ENCODE measurements at regions not wholly inside any gene's neighbourhood (a gene's known extent, or its start where the extent isn't known, plus 50 kb on each side); places are given as distances from the start of the nearest gene placed in this dataset.

GRCh38 chr10:2329082-2329481, 591.8 kb upstream of the ADARB2 start:
- 76% methylated on average over 13 of the region's 13 CpGs for WGBS
- Histone ChIP-seq H3K4me3 (ENCODE audit: low read depth in 1 of 3, low read length in 3 of 3) (no peak overlapping the region), H3K27me3 (ENCODE audit: control insufficient read depth in 4 of 4, insufficient read depth in 4 of 4, low read length in 3 of 4) (no peaks in the 10 kb centered on the region), H3K9ac (ENCODE audit: low read depth in 1 of 2, low read length in 2 of 2) (no peak overlapping the region), H3K27ac (ENCODE audit: low read depth in 1 of 2, low read length in 2 of 2) (no peak overlapping the region), H3K4me1 (ENCODE audit: control insufficient read depth in 4 of 4, insufficient read depth in 4 of 4, low read length in 3 of 4) (no peaks in the 10 kb centered on the region), H3K36me3 (ENCODE audit: control insufficient read depth in 4 of 4, insufficient read depth in 3 of 4, low read depth in 1 of 4, low read length in 3 of 4) (no peaks in the 10 kb centered on the region), H3K9me3 (ENCODE audit: control insufficient read depth in 4 of 4, low read length in 3 of 4) (no peaks in the 10 kb centered on the region)
- no peak for DNase-seq (ENCODE audit: low spot score)
- TF ChIP-seq YY1 (IDR thresholded peaks at IDR 0.05) (no peak), JUND (IDR thresholded peaks at IDR 0.05) (no peak), FOXA1 (IDR thresholded peaks at IDR 0.05) (no peak), GABPA (IDR thresholded peaks at IDR 0.05 in 1 of 2, conservative IDR thresholded peaks at IDR 0.05 in 1 of 2) (no peak), NR2F2 (IDR thresholded peaks at IDR 0.05) (no peak), RAD21 (IDR thresholded peaks at IDR 0.05) (no peak), ATF3 (IDR thresholded peaks at IDR 0.05) (no peak), HNF4G (IDR thresholded peaks at IDR 0.05) (no peak), FOXA2 (IDR thresholded peaks at IDR 0.05) (no peak), ZBTB33 (IDR thresholded peaks at IDR 0.05) (no peak), MAX (IDR thresholded peaks at IDR 0.05) (no peak), CTCF (IDR thresholded peaks at IDR 0.05; ENCODE audit: low read depth, low read length, missing input control) (no peak), REST (IDR thresholded peaks at IDR 0.05) (no peak), EGR1 (IDR thresholded peaks at IDR 0.05; ENCODE audit: low read depth in 2 of 2) (no peak), TAF1 (conservative IDR thresholded peaks at IDR 0.05) (no peak)

- Histone ChIP-seq H3K36me3 (ENCODE audit: control insufficient read depth in 4 of 4, insufficient read depth in 3 of 4, low read depth in 1 of 4, low read length in 3 of 4) (no peaks in the 10 kb centered on the region), H3K27ac (ENCODE audit: low read depth in 1 of 2, low read length in 2 of 2) (no peak overlapping the region), H3K27me3 (ENCODE audit: control insufficient read depth in 4 of 4, insufficient read depth in 4 of 4, low read length in 3 of 4) (no peaks in the 10 kb centered on the region), H3K9ac (ENCODE audit: low read depth in 1 of 2, low read length in 2 of 2) (no peak overlapping the region), H3K9me3 (ENCODE audit: control insufficient read depth in 4 of 4, low read length in 3 of 4) (no peaks in the 10 kb centered on the region), H3K4me1 (ENCODE audit: control insufficient read depth in 4 of 4, insufficient read depth in 4 of 4, low read length in 3 of 4) (no peaks in the 10 kb centered on the region), H3K4me3 (ENCODE audit: low read depth in 1 of 3, low read length in 3 of 3) (no peak overlapping the region)
- no peak for DNase-seq (ENCODE audit: low spot score)
- WGBS = 76% methylated on average over 6 of the region's 6 CpGs
- TF ChIP-seq TAF1 (conservative IDR thresholded peaks at IDR 0.05) = no peak
- TF ChIP-seq ZBTB33 (IDR thresholded peaks at IDR 0.05) = no peak
- no peak for TF ChIP-seq REST (IDR thresholded peaks at IDR 0.05)
- no peak for TF ChIP-seq CTCF (IDR thresholded peaks at IDR 0.05; ENCODE audit: low read depth, low read length, missing input control)
- no peak for TF ChIP-seq RAD21 (IDR thresholded peaks at IDR 0.05)
- TF ChIP-seq HNF4A (conservative IDR thresholded peaks at IDR 0.05) = no peak
Observed at GRCh38 chr10:2326411-2326810, 589.1 kb upstream of the ADARB2 start.
